BLaER1 treated with 17β-estradiol and CSF1 and Interleukin-3, amounts not matched to agents 10 nM and 100 nM (cell line): ENCODE measurements at regions not wholly inside any gene's neighbourhood (a gene's known extent, or its start where the extent isn't known, plus 50 kb on each side); places are given as distances from the start of the nearest gene placed in this dataset.

Source experiments
- H3K27ac ChIP-seq, 11 experiments: shearing (Covaris generic); formaldehyde crosslinking; 2 replicates each; pipeline ENCODE4 v1.8.1; 2022
- H3K27me3 ChIP-seq, 11 experiments: shearing (Covaris generic); formaldehyde crosslinking; 2 replicates each; pipeline ENCODE4 v1.8.1; 2022
- H3K36me3 ChIP-seq, 11 experiments: shearing (Covaris generic); formaldehyde crosslinking; 2 replicates each; pipeline ENCODE4 v1.8.1; 2022
- H3K4me1 ChIP-seq, 10 experiments: shearing (Covaris generic); formaldehyde crosslinking; 2 replicates each; pipeline ENCODE4 v1.8.1; 2022
- H3K4me2 ChIP-seq, 11 experiments: shearing (Covaris generic); formaldehyde crosslinking; 2 replicates each; pipeline ENCODE4 v1.8.1; 2022
- H3K4me3 ChIP-seq, 10 experiments: shearing (Covaris generic); formaldehyde crosslinking; 2 replicates each; pipeline ENCODE4 v1.8.1; 2022
- H3K9ac ChIP-seq, 11 experiments: shearing (Covaris generic); formaldehyde crosslinking; 2 replicates each; pipeline ENCODE4 v1.8.1; 2022
- H3K9me3 ChIP-seq, 11 experiments: shearing (Covaris generic); formaldehyde crosslinking; replicated peaks in 1 of 11; 2 replicates each; pipeline ENCODE4 v1.8.1; 2022
- H4K20me1 ChIP-seq, 11 experiments: shearing (Covaris generic); formaldehyde crosslinking; 2 replicates each; pipeline ENCODE4 v1.8.1; 2022
- Cebpa-rat ChIP-seq, 11 experiments: shearing (Covaris generic); IDR thresholded peaks; 2 replicates each; pipeline ENCODE4 v1.8.1; 2022

DNA sequence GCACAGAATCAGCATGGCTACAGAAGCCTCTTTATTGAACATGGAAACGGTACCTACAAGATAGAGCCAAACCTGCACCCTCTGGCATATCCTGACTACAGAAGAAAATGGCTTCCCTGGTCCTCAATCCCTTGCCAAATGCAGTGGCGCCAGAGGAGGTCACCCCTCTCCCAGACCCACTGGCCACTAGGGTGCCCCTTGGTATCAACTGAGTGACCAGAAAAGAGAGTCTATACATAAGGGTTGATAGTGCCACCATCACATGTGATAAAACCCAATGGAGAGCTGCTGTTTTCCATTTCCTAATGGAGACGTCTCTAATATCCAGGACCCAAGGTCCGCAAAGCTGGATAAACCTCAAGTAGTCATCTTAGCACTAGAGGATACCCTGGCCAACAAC, 52.7 kb upstream of the ALK start:
- TF ChIP-seq Cebpa-rat (IDR thresholded peaks at IDR 0.05): no peak
- no peaks in the 10 kb centered on the region for H3K9me3 ChIP-seq
- no peak overlapping the region for H3K27ac ChIP-seq
- H3K4me1 ChIP-seq: peaks cover 0 to 21% (median 0%) of the 10 kb centered on the region in 10 experiments; a peak in 6 of 20 replicates
- H3K4me2 ChIP-seq: no peak overlapping the region
- no peak overlapping the region for H3K4me3 ChIP-seq
- no peak overlapping the region for H3K9ac ChIP-seq
- H3K27me3 ChIP-seq: no peaks in the 10 kb centered on the region
- no peaks in the 10 kb centered on the region for H3K36me3 ChIP-seq
- no peaks in the 10 kb centered on the region for H4K20me1 ChIP-seq

DNA sequence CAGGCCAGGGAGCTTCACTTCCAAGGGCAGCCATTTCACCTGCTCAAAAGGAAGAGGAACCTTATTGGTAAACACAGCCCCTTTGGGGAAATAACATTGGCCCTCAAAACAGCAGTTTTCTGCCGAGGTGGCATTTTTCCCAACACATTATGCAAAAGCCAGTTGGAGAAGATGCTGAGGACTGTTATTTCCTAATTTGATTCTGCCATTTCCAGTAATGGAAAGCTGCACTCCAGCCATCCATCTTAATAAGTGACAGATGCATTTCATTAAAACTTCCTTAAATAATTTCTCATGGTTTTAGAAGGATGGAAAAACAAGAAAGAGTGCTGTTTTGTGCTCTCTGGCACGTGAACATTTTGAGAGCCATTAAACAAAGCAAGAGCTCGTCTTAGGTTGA, 55.9 kb upstream of the ALK start:
- Histone ChIP-seq H3K36me3 (no peaks in the 10 kb centered on the region), H3K4me3 (no peak overlapping the region)
- TF ChIP-seq Cebpa-rat (IDR thresholded peaks at IDR 0.05): no peak

DNA sequence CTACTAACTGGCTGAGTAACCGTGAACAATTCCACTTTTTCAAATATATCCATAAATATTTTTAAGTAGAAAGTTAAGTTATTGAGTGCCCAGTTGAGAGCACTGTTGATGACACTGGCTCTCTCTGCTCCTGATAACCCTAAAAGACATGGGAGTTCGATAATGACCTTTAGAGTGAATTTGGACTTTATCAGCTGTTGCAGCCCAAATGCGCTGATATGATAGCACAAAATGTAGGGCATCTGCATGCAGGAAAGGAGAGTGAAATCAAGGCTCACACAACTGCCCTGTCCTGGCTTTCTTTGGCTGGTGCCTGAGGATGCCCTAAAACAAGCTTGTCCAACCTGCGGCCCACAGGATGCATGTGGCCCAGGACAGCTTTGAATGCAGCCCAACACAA, 60.0 kb upstream of the ALK start:
- Histone ChIP-seq H3K27ac (no peak overlapping the region), H4K20me1 (no peaks in the 10 kb centered on the region), H3K4me2 (no peak overlapping the region), H3K4me3 (no peak overlapping the region), H3K9ac (no peak overlapping the region), H3K9me3 (no peaks in the 10 kb centered on the region), H3K4me1 (peaks cover 0 to 31% (median 0%) of the 10 kb centered on the region in 10 experiments; a peak in 6 of 20 replicates), H3K36me3 (no peaks in the 10 kb centered on the region), H3K27me3 (no peaks in the 10 kb centered on the region)
- no peak for TF ChIP-seq Cebpa-rat (IDR thresholded peaks at IDR 0.05)

More for the DNA sequence above, 55.9 kb upstream of the ALK start:
- Histone ChIP-seq H3K4me2 (peak overlapping the region in 2 of 11 experiments; percentile 39 to 53; a peak in 4 of 22 replicates), H3K9ac (no peak overlapping the region), H3K9me3 (no peaks in the 10 kb centered on the region), H3K27ac (no peak overlapping the region), H4K20me1 (no peaks in the 10 kb centered on the region), H3K4me1 (peaks cover 0 to 31% (median 0%) of the 10 kb centered on the region in 10 experiments; a peak in 6 of 20 replicates), H3K27me3 (no peaks in the 10 kb centered on the region)

DNA sequence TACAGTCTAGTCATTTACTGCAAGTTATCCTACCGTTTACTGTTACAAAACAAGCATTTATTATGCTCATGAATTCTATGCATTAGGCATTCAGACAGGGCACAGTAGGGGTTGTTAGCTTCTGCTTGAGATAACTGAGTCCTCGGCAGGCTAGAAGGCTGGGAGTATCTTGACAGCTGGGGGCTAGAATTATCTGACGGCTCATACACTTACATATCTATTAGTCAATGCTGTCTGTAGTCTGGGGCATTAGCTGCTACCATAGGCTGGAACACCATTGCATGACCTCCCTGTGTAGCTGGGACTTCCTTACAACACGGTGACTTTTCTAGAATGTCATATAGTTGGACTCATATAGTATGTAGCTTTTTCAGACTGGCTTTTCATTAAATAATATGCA, 61.9 kb upstream of the ALK start:
- TF ChIP-seq Cebpa-rat (IDR thresholded peaks at IDR 0.05): no peak
- H3K9me3 ChIP-seq: no peaks in the 10 kb centered on the region
- no peaks in the 10 kb centered on the region for H4K20me1 ChIP-seq

DNA sequence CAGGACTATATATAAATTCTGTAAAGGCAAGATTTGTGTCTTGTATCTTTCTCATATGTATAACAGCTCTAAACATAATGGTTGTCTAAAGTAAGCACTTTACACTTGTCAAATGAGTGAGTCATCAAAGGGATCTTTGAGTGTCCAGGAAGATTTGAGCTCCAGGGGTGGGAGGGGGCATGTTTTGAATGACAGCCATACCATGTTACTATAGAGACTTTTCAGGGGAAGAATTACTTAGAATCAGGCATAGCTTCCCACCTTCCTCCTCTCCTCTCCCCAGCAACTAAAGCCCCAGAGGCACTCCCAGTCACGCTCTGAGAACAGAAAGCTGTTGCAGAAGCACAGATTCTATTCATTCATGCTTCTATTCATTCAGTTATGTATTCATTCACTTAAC, 65.8 kb upstream of the ALK start:
- H3K27me3 ChIP-seq: no peaks in the 10 kb centered on the region

More for the DNA sequence above, 61.9 kb upstream of the ALK start:
- no peak overlapping the region for H3K4me3 ChIP-seq
- no peaks in the 10 kb centered on the region for H3K27me3 ChIP-seq
- H3K9ac ChIP-seq: no peak overlapping the region
- H3K4me2 ChIP-seq: no peak overlapping the region
- H3K4me1 ChIP-seq: peaks cover 0 to 19% (median 0%) of the 10 kb centered on the region in 10 experiments; a peak in 6 of 20 replicates
- H3K36me3 ChIP-seq: no peaks in the 10 kb centered on the region
- no peak overlapping the region for H3K27ac ChIP-seq

DNA sequence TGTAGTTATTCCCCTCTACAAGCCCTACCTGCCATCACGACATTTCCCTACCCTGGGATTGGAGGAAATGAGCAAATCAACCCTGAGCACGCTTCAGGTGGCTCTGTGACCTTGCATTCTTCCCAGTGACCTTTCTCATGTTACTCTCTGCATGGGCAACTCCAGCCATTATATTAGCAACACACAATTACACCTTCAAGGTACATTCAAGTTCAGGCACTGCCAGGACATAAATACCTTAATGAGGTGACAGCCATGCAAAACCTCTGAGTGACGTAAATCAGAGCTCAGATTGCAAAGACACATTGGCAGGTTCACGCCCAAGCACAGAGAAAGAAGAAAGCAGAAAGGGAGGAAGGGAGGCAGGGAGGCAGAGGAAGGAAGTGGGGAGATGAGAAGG, 68.7 kb upstream of the ALK start:
- no peak overlapping the region for H3K27ac ChIP-seq
- no peaks in the 10 kb centered on the region for H3K27me3 ChIP-seq
- H3K4me2 ChIP-seq: peak overlapping the region in 5 of 11 experiments; percentile 4 to 38 (median 27); a peak in 5 of 22 replicates
- no peak overlapping the region for H3K4me3 ChIP-seq
- no peaks in the 10 kb centered on the region for H3K9me3 ChIP-seq
- no peaks in the 10 kb centered on the region for H4K20me1 ChIP-seq
- TF ChIP-seq Cebpa-rat (IDR thresholded peaks at IDR 0.05): no peak
- H3K4me1 ChIP-seq: peaks cover 0 to 6% (median 2%) of the 10 kb centered on the region in 10 experiments; a peak in 5 of 20 replicates
- no peaks in the 10 kb centered on the region for H3K36me3 ChIP-seq
- H3K9ac ChIP-seq: no peak overlapping the region

More for the DNA sequence above, 65.8 kb upstream of the ALK start:
- Histone ChIP-seq H3K9ac (no peak overlapping the region), H3K4me1 (peaks cover 0 to 6% (median under 1%) of the 10 kb centered on the region in 10 experiments; a peak in 5 of 20 replicates), H3K9me3 (no peaks in the 10 kb centered on the region), H3K4me2 (no peak overlapping the region), H3K4me3 (no peak overlapping the region), H4K20me1 (no peaks in the 10 kb centered on the region), H3K36me3 (no peaks in the 10 kb centered on the region), H3K27ac (no peak overlapping the region)
- TF ChIP-seq Cebpa-rat (IDR thresholded peaks at IDR 0.05): no peak

DNA sequence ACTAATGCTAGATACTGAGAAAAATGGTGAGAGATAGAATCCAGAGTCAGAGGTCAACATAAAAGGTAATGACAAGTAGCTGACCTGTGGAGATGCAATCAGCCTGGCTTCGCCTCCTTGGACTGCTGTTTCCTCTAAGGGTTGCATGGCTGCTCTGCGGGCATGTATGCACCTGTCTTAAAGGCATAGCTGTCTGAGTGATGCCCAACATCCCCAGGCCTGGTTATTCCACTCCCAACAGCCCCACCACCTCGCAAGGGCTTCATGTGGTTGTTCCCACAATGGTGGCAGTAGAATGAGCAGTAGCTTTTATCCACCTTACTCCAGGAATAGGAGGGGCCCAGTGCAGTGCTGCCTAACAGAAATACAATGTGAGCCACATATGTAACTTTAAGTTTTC, 69.7 kb upstream of the ALK start:
- Histone ChIP-seq H3K9ac (no peak overlapping the region), H3K4me1 (peaks cover 0 to 6% (median 2%) of the 10 kb centered on the region in 10 experiments; a peak in 5 of 20 replicates), H3K27me3 (no peaks in the 10 kb centered on the region), H4K20me1 (no peaks in the 10 kb centered on the region), H3K36me3 (no peaks in the 10 kb centered on the region), H3K4me2 (peak overlapping the region in 1 of 11 experiments; percentile 38; a peak in 1 of 22 replicates), H3K27ac (no peak overlapping the region), H3K4me3 (no peak overlapping the region), H3K9me3 (no peaks in the 10 kb centered on the region)
- TF ChIP-seq Cebpa-rat (IDR thresholded peaks at IDR 0.05): no peak

DNA sequence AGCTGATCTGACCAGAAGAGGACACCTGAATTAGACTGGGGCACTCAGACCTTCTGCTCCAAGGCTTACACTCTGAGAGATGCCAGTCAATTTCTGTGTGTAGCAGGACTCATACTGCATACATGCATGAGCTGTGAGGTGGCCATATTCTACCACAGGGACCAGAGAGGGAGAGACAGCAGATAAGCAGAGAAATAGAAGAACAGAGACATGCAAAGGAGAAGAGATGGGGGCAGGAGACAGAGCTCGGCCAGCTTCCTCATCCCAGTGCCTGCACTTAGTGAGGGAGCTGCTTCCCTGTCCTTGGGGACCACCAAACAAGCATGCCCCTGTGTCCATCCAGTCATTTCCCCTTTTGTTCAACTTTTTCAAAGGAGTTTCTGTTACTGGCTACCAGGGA, 73.9 kb upstream of the ALK start:
- Histone ChIP-seq H3K4me3 (no peak overlapping the region), H4K20me1 (no peaks in the 10 kb centered on the region), H3K27me3 (no peaks in the 10 kb centered on the region), H3K27ac (no peak overlapping the region), H3K9ac (no peak overlapping the region), H3K36me3 (no peaks in the 10 kb centered on the region), H3K4me1 (peaks cover 0 to 5% (median 2%) of the 10 kb centered on the region in 10 experiments; a peak in 5 of 20 replicates), H3K9me3 (peaks cover 0 to 17% (median 6%) of the 10 kb centered on the region in 11 experiments; a peak in 11 of 22 replicates), H3K4me2 (no peak overlapping the region)
- TF ChIP-seq Cebpa-rat (IDR thresholded peaks at IDR 0.05): no peak

DNA sequence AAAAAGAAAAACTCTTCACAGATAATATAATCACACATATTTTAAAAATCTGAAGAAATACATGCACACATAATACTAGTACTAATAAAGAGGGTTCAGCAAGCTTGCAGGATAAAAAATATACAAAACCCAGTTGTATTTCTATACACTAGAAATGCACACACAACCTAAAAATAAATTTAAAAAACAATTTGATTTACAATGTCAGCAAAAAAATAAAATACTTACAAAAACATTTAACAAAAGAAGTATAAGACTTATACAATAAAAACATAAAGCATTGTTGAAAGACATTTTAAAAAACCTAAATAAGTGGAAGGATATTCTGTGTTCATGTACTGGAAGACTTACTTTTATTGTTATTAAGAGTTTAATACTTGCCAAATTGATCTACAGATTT, 81.7 kb upstream of the ALK start:
- Histone ChIP-seq H3K4me1 (no peaks in the 10 kb centered on the region), H3K4me3 (no peak overlapping the region), H3K9me3 (peaks cover 0 to 19% (median 6%) of the 10 kb centered on the region in 11 experiments; a peak in 11 of 22 replicates), H3K27me3 (no peaks in the 10 kb centered on the region), H3K27ac (no peak overlapping the region), H3K4me2 (no peak overlapping the region), H3K36me3 (no peaks in the 10 kb centered on the region), H4K20me1 (no peaks in the 10 kb centered on the region), H3K9ac (no peak overlapping the region)
- no peak for TF ChIP-seq Cebpa-rat (IDR thresholded peaks at IDR 0.05)

DNA sequence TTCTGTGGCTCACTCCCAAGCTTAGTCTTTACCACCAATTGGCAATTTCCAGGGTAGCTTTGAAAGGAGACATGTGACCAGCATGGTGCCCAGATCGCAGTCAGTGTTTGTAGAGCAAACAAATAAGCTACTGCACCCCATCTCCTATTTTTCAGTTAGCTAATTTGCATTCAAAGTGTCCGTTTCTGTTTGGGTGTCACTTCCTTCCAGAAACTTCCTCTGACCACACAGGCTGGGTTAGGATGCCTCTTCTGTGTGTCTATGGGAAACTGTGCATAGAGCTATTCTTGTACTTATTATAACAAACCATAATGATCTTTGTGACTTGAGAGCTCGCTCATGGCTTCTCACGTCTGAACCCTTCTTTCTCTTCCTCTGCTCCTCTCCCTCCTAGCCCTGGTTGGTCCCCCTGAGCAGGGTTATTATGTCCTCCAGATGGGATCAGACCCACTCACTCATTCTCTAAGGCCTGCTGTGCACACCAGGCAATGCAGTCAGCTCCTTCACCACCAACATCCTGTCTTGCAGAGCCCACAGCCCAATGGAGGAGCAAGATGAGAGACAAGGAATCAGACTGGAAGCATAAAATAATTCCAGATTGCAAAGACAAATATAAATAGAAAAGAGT, 101.2 kb upstream of the ALK start:
- no peaks in the 10 kb centered on the region for H3K36me3 ChIP-seq
- H4K20me1 ChIP-seq: no peaks in the 10 kb centered on the region
- H3K4me1 ChIP-seq: peaks cover 13 to 19% (median 14%) of the 10 kb centered on the region in 10 experiments; a peak in 19 of 20 replicates
- no peak for TF ChIP-seq Cebpa-rat (IDR thresholded peaks at IDR 0.05)
- H3K4me3 ChIP-seq: no peak overlapping the region
- H3K27ac ChIP-seq: peak overlapping the region in 5 of 11 experiments; percentile 18 to 43 (median 35); a peak in 5 of 22 replicates
- H3K27me3 ChIP-seq: no peaks in the 10 kb centered on the region
- H3K4me2 ChIP-seq: peak overlapping the region; percentile 30 to 63 (median 52)
- H3K9me3 ChIP-seq: no peaks in the 10 kb centered on the region
- H3K9ac ChIP-seq: no peak overlapping the region
